ENCODE measurements at regions not wholly inside any gene's neighbourhood (a gene's known extent, or its start where the extent isn't known, plus 50 kb on each side); places are given as distances from the start of the nearest gene placed in this dataset.

GRCh38 chr2:14533131-14533757 lies 99.3 kb upstream of the LRATD1 start:
- no peak for TF ChIP-seq CTCF (IDR thresholded peaks at IDR 0.05; ENCODE audit: low read depth, low read length)
- in situ Hi-C loops (cut with HindIII; ENCODE audit: low sequenced_read_pairs) = no loop called here
- no peak for DNase-seq (ENCODE audit: low read depth, low spot score)
- H3K4me3 ChIP-seq (ENCODE audit: low read depth, low read length) = no peak overlapping the region

GRCh38 chr2:14535156-14535555 lies 97.4 kb upstream of the LRATD1 start:
- no peak for TF ChIP-seq CTCF (IDR thresholded peaks at IDR 0.05; ENCODE audit: low read depth, low read length)
- in situ Hi-C loops (cut with HindIII; ENCODE audit: low sequenced_read_pairs) = no loop called here
- no peak for DNase-seq (ENCODE audit: low read depth, low spot score)
- no peak overlapping the region for H3K4me3 ChIP-seq (ENCODE audit: low read depth, low read length)

- no peak for TF ChIP-seq CTCF (IDR thresholded peaks at IDR 0.05; ENCODE audit: low read depth, low read length)
- no peak overlapping the region for H3K4me3 ChIP-seq (ENCODE audit: low read depth, low read length)
- no peak for DNase-seq (ENCODE audit: low read depth, low spot score)
- in situ Hi-C loops (cut with HindIII; ENCODE audit: low sequenced_read_pairs) = no loop called here
These were observed 95.5 kb upstream of the LRATD1 start for GRCh38 chr2:14536976-14537375.

- TF ChIP-seq CTCF (IDR thresholded peaks at IDR 0.05; ENCODE audit: low read depth, low read length) = no peak
- in situ Hi-C loops (cut with HindIII; ENCODE audit: low sequenced_read_pairs) = no loop called here
These were observed 92.5 kb upstream of the LRATD1 start for GRCh38 chr2:14540015-14540414.

GRCh38 chr2:14543284-14543683 lies 89.2 kb upstream of the LRATD1 start:
- in situ Hi-C loops (cut with HindIII; ENCODE audit: low sequenced_read_pairs) = no loop called here
- TF ChIP-seq CTCF (IDR thresholded peaks at IDR 0.05; ENCODE audit: low read depth, low read length) = no peak
- H3K4me3 ChIP-seq (ENCODE audit: low read depth, low read length) = no peak overlapping the region
- DNase-seq (ENCODE audit: low read depth, low spot score) = no peak

More at GRCh38 chr2:14540015-14540414, 92.5 kb upstream of the LRATD1 start:
- no peak for DNase-seq (ENCODE audit: low read depth, low spot score)
- H3K4me3 ChIP-seq (ENCODE audit: low read depth, low read length) = no peak overlapping the region

GRCh38 chr2:14544247-14544646 lies 88.3 kb upstream of the LRATD1 start:
- no peak for TF ChIP-seq CTCF (IDR thresholded peaks at IDR 0.05; ENCODE audit: low read depth, low read length)
- DNase-seq (ENCODE audit: low read depth, low spot score) = no peak
- no peak overlapping the region for H3K4me3 ChIP-seq (ENCODE audit: low read depth, low read length)
- in situ Hi-C loops (cut with HindIII; ENCODE audit: low sequenced_read_pairs) = no loop called here

Measured in astrocyte of the spinal cord (primary cell).